ENCODE measurements at regions not wholly inside any gene's neighbourhood (a gene's known extent, or its start where the extent isn't known, plus 50 kb on each side); places are given as distances from the start of the nearest gene placed in this dataset.
"Not testable (repeated sequence)": the region's sequence is repeated elsewhere in the genome, so short reads cannot be mapped to it uniquely, and the experiment has no call there.

GRCh38 chr2:235105821-235106359 lies 154.1 kb downstream of the SH3BP4 start:
- FAIRE-seq: peak; percentile 20

GRCh38 chr2:235106874-235107639 lies 155.2 kb downstream of the SH3BP4 start:
- DNase-seq (ENCODE audit: low spot score) (peak; percentile 83), FAIRE-seq (no peak)

More at GRCh38 chr2:235105821-235106359, 154.1 kb downstream of the SH3BP4 start:
- DNase-seq (ENCODE audit: low spot score): peak; percentile 51

GRCh38 chr2:235107640-235107951 lies 155.8 kb downstream of the SH3BP4 start:
- FAIRE-seq (no peak), DNase-seq (ENCODE audit: low spot score) (no peak)

- not testable (repeated sequence) for FAIRE-seq; DNase-seq (ENCODE audit: low spot score)
Observed at GRCh38 chr2:235109561-235109960, 157.7 kb downstream of the SH3BP4 start.

- FAIRE-seq (no peak), DNase-seq (ENCODE audit: low spot score) (no peak)
Observed at GRCh38 chr2:235112365-235112764, 160.5 kb downstream of the SH3BP4 start.

GRCh38 chr2:235113854-235114253 lies 162.0 kb downstream of the SH3BP4 start:
- DNase-seq (ENCODE audit: low spot score) (no peak), FAIRE-seq (no peak)

GRCh38 chr2:235114286-235114685 lies 162.5 kb downstream of the SH3BP4 start:
- FAIRE-seq: no peak
- DNase-seq (ENCODE audit: low spot score): no peak

GRCh38 chr2:235115521-235115920 lies 163.7 kb downstream of the SH3BP4 start:
- DNase-seq (ENCODE audit: low spot score) (no peak), FAIRE-seq (no peak)

- FAIRE-seq: no peak
- peak; percentile 28 for DNase-seq (ENCODE audit: low spot score)
Observed at GRCh38 chr2:235116885-235117492, 165.2 kb downstream of the SH3BP4 start.

GRCh38 chr2:235126768-235127167 lies 175.0 kb downstream of the SH3BP4 start:
- FAIRE-seq: no peak
- no peak for DNase-seq (ENCODE audit: low spot score)

GRCh38 chr2:235127931-235128330 lies 176.1 kb downstream of the SH3BP4 start:
- no peak for DNase-seq (ENCODE audit: low spot score)
- no peak for FAIRE-seq

- no peak for FAIRE-seq
- DNase-seq (ENCODE audit: low spot score): no peak
Observed at GRCh38 chr2:235129850-235130249, 178.0 kb downstream of the SH3BP4 start.

GRCh38 chr2:235131334-235132305 lies 179.8 kb downstream of the SH3BP4 start:
- DNase-seq (ENCODE audit: low spot score) (no peak), FAIRE-seq (no peak)

- no peak for FAIRE-seq
- DNase-seq (ENCODE audit: low spot score): no peak
Observed at GRCh38 chr2:235132651-235133050, 180.8 kb downstream of the SH3BP4 start.

- DNase-seq (ENCODE audit: low spot score) (no peak), FAIRE-seq (no peak)
Observed at GRCh38 chr2:235133837-235134236, 182.0 kb downstream of the SH3BP4 start.

GRCh38 chr2:235134420-235134819 lies 182.6 kb downstream of the SH3BP4 start:
- DNase-seq (ENCODE audit: low spot score) (no peak), FAIRE-seq (no peak)

- FAIRE-seq (no peak), DNase-seq (ENCODE audit: low spot score) (no peak)
Observed at GRCh38 chr2:235135195-235135965, 183.6 kb downstream of the SH3BP4 start.

- peak; percentile 81 for DNase-seq (ENCODE audit: low spot score)
- peak; percentile 83 for FAIRE-seq
Observed at GRCh38 chr2:235135990-235136561, 184.3 kb downstream of the SH3BP4 start.

GRCh38 chr2:235138339-235138738 lies 186.5 kb downstream of the SH3BP4 start:
- DNase-seq (ENCODE audit: low spot score): no peak
- FAIRE-seq: no peak
